GM12878 (cell line): ENCODE measurements at regions not wholly inside any gene's neighbourhood (a gene's known extent, or its start where the extent isn't known, plus 50 kb on each side); places are given as distances from the start of the nearest gene placed in this dataset.

Experiments used
- ATAC-seq: fragments of 200-7000 bp; cut with Tn5 transposase; 3 replicates; pipeline ENCODE4 v1.9.1; 2020; ENCODE audit warnings: mild to moderate bottlenecking, moderate library complexity
- BruUV-seq: library from RNA; stranded (reverse); fragments of 400-500 nt; replicated peaks from 2 replicates; lab custom pipeline; 2021; lab: Mats Ljungman, UMichigan
- CTCF ChIA-PET: fragments of 300-600 bp; sonication (Branson Sonifier 250); formaldehyde crosslinking; extraction: SDS; loops from one replicate; lab custom pipeline; 2021; ENCODE audit warnings: inconsistent platforms; lab: Yijun Ruan, JAX
- POLR2A ChIA-PET: fragments of 350-600 bp; formaldehyde crosslinking; extraction: SDS; loops from one replicate; lab custom pipeline; 2021; ENCODE audit warnings: inconsistent platforms; lab: Charles Lee
- RAD21 ChIA-PET: fragments of 300-600 bp; sonication (Branson Sonifier 250); formaldehyde crosslinking; loops from one replicate; lab custom pipeline; 2023; ENCODE audit warnings: antibody characterized with exemption; ENCODE audit not compliant: unreplicated experiment; lab: Charles Lee
- SMC1A ChIA-PET: fragments of 300-600 bp; sonication (Branson Sonifier 250); formaldehyde crosslinking; loops from one replicate; lab custom pipeline; 2023; ENCODE audit not compliant: unreplicated experiment, uncharacterized antibody; lab: Charles Lee
- DNase-seq: peaks from one replicate; pipeline ENCODE4 v3.0.0-alpha.2; 2011; ENCODE audit warnings: low read depth, low spot score
- FAIRE-seq: peaks from 3 replicates; lab custom pipeline; 2011; peaks lifted over from hg19 to GRCh38; lab: Jason Lieb, UNC
- H2AFZ ChIP-seq: 2 replicates; pipeline ENCODE4 v1.6.0; 2011; ENCODE audit warnings: low read depth, low read length, control low read depth; ENCODE audit not compliant: control insufficient read depth
- H3K27ac ChIP-seq: 2 replicates; pipeline ENCODE4 v1.5.1; 2011; ENCODE audit warnings: control low read depth; ENCODE audit not compliant: control insufficient read depth, insufficient read depth
- H3K27me3 ChIP-seq, 2 experiments: replicated peaks in 1 of 2; 2 replicates each; pipeline versions ENCODE4 v1.6.0 to v1.6.1; 2011; ENCODE audit warnings: low read length in 1 of 2; ENCODE audit not compliant: control insufficient read depth in 2 of 2, insufficient read depth in 2 of 2
- H3K36me3 ChIP-seq, 2 experiments: 2 replicates each; pipeline ENCODE4 v1.5.1; 2011; ENCODE audit warnings: low read length in 1 of 2; ENCODE audit not compliant: control insufficient read depth in 2 of 2, insufficient read depth in 2 of 2
- H3K4me1 ChIP-seq: 2 replicates; pipeline ENCODE4 v1.6.1; 2011; ENCODE audit warnings: mild to moderate bottlenecking, low read length, moderate library complexity, mixed read lengths; ENCODE audit not compliant: control insufficient read depth, insufficient read depth
- H3K4me2 ChIP-seq: 2 replicates; pipeline ENCODE4 v1.6.0; 2011; ENCODE audit warnings: control low read depth; ENCODE audit not compliant: control insufficient read depth, insufficient read depth
- H3K4me3 ChIP-seq: fragments of 200-600 bp; sonication (generic); 2 replicates; pipeline ENCODE4 v1.5.1; 2016
- H3K79me2 ChIP-seq: 2 replicates; pipeline ENCODE4 v1.6.0; 2011; ENCODE audit warnings: low read length; ENCODE audit not compliant: control insufficient read depth, insufficient read depth
- H3K9ac ChIP-seq: 2 replicates; pipeline ENCODE4 v1.8.0; 2011; ENCODE audit warnings: low read length, control low read depth, mixed read lengths; ENCODE audit not compliant: control insufficient read depth, insufficient read depth
- H3K9me3 ChIP-seq: replicated peaks from 3 replicates; pipeline ENCODE4 v1.5.1; 2011; ENCODE audit warnings: mild to moderate bottlenecking, low read length; ENCODE audit not compliant: control insufficient read depth, insufficient read depth
- H4K20me1 ChIP-seq: 2 replicates; pipeline ENCODE4 v1.6.0; 2011; ENCODE audit not compliant: control insufficient read depth, insufficient read depth
- ASH2L ChIP-seq: fragments of 300-600, 200-600 bp; sonication (generic); IDR thresholded peaks from 2 replicates; pipeline ENCODE4 v1.6.1; 2017; ENCODE audit warnings: low read depth, mild to moderate bottlenecking, borderline replicate concordance
- CBFB ChIP-seq: IDR thresholded peaks from 2 replicates; pipeline ENCODE4 v1.6.1; 2016; ENCODE audit warnings: antibody characterized with exemption, low read depth
- CEBPB ChIP-seq, 2 experiments: fragments of 150-350 bp in 1 of 2; IDR thresholded peaks; 2 replicates each; pipeline ENCODE4 v1.6.1; 2012 to 2014; ENCODE audit warnings: low read depth in 2 of 2, low read length in 2 of 2, borderline replicate concordance in 1 of 2, inconsistent platforms in 1 of 2
- ETV6 ChIP-seq, 2 experiments: fragments of 450-650 bp in 1 of 2; IDR thresholded peaks in 1 of 2; conservative IDR thresholded peaks in 1 of 2; 2 replicates each; pipeline ENCODE4 v1.6.1; 2014; ENCODE audit warnings: antibody characterized with exemption in 1 of 2, borderline replicate concordance in 1 of 2, low read depth in 1 of 2, mild to moderate bottlenecking in 1 of 2, moderate library complexity in 1 of 2
- MAX ChIP-seq: IDR thresholded peaks from 2 replicates; pipeline ENCODE4 v1.6.1; 2012; ENCODE audit warnings: low read depth, low read length, improper control_type of control experiment
- NFIC ChIP-seq: IDR thresholded peaks from 2 replicates; pipeline ENCODE4 v1.6.1; 2012; ENCODE audit warnings: low read depth, mild to moderate bottlenecking, inconsistent platforms, low read length, moderate library complexity
- RCOR1 ChIP-seq: conservative IDR thresholded peaks from 2 replicates; pipeline ENCODE4 v1.6.1; 2012; ENCODE audit warnings: low read depth, low read length, improper control_type of control experiment
- SMAD1 ChIP-seq: fragments of 450-650 bp; IDR thresholded peaks from 2 replicates; pipeline ENCODE4 v1.6.1; 2018; ENCODE audit warnings: mild to moderate bottlenecking, low read depth; ENCODE audit not compliant: partially characterized antibody
- SRF ChIP-seq, 2 experiments: IDR thresholded peaks; 2 replicates each; pipeline ENCODE4 v1.6.1; 2011; ENCODE audit warnings: low read depth in 2 of 2, low read length in 2 of 2, mild to moderate bottlenecking in 1 of 2, moderate library complexity in 1 of 2
- SUPT20H ChIP-seq: IDR thresholded peaks from 2 replicates; pipeline ENCODE4 v1.6.1; 2011; ENCODE audit warnings: low read depth, mild to moderate bottlenecking, low read length, moderate library complexity, borderline replicate concordance; ENCODE audit not compliant: control insufficient read depth
- TAF1 ChIP-seq: IDR thresholded peaks from 2 replicates; pipeline ENCODE4 v1.6.1; 2011; ENCODE audit warnings: mild to moderate bottlenecking, low read depth, low read length, borderline replicate concordance
- YBX1 ChIP-seq: fragments of 450-650 bp; IDR thresholded peaks from 2 replicates; pipeline ENCODE4 v1.6.1; 2016; ENCODE audit warnings: antibody characterized with exemption
- ZNF384 ChIP-seq: IDR thresholded peaks from 2 replicates; pipeline ENCODE4 v1.6.1; 2012; ENCODE audit warnings: low read depth, mild to moderate bottlenecking, low read length, improper control_type of control experiment, borderline replicate concordance
- ZSCAN29 ChIP-seq: fragments of 450-650 bp; IDR thresholded peaks from 2 replicates; pipeline ENCODE4 v1.6.1; 2017; ENCODE audit warnings: mild to moderate bottlenecking, moderate library complexity
- WGBS: methylation state at CpG from one replicate; pipeline ENCODE4 v1.1.6; 2016; ENCODE audit warnings: low lambda C conversion rate; ENCODE audit not compliant: insufficient replicate concordance, insufficient coverage; ENCODE audit errors: missing lambda C conversion rate; 5-methylcytosine and 5-hydroxymethylcytosine counted together
- in situ Hi-C: fragments of 300-500 bp; cut with MboI; formaldehyde crosslinking; loops from 9 replicates; pipeline ENCODE4 v1.14.3; 2018; ENCODE audit warnings: mixed read lengths
- intact Hi-C: fragments of 100-400 bp; cut with micrococcal nuclease; formaldehyde crosslinking; loops from one replicate; pipeline ENCODE4 v1.14.2; 2022; ENCODE audit not compliant: unreplicated experiment
- TF ChIP-seq, protein P1 (sequence below), 3 experiments: IDR thresholded peaks in 2 of 3; conservative IDR thresholded peaks in 1 of 3; 2 replicates each; pipeline ENCODE4 v1.5.1; 2011; ENCODE audit warnings: low read depth in 3 of 3, low read length in 3 of 3, mild to moderate bottlenecking in 3 of 3, control low read depth in 2 of 3, moderate library complexity in 2 of 3, inconsistent platforms in 1 of 3, mixed read lengths in 1 of 3; ENCODE audit not compliant: control insufficient read depth in 2 of 3, insufficient read depth in 1 of 3; ENCODE audit errors: extremely low read depth in 1 of 3
- TF ChIP-seq, protein P2 (sequence below): fragments of 450-650 bp; IDR thresholded peaks from 2 replicates; pipeline ENCODE4 v1.6.1; 2016; ENCODE audit warnings: mild to moderate bottlenecking, moderate library complexity, borderline replicate concordance

- CTCF ChIA-PET = no interaction called here
- no peak for TF ChIP-seq CBFB
- TF ChIP-seq SUPT20H = no peak
- TF ChIP-seq ETV6 (conservative IDR thresholded peaks at IDR 0.05 in 1 of 2, IDR thresholded peaks at IDR 0.05 in 1 of 2; ENCODE audit: borderline replicate concordance in 1 of 2, low read depth in 1 of 2) = no peak
- no peak for TF ChIP-seq MAX
- no peak for TF ChIP-seq TAF1
- no peak for TF ChIP-seq ZNF384
- TF ChIP-seq, protein P1, sequence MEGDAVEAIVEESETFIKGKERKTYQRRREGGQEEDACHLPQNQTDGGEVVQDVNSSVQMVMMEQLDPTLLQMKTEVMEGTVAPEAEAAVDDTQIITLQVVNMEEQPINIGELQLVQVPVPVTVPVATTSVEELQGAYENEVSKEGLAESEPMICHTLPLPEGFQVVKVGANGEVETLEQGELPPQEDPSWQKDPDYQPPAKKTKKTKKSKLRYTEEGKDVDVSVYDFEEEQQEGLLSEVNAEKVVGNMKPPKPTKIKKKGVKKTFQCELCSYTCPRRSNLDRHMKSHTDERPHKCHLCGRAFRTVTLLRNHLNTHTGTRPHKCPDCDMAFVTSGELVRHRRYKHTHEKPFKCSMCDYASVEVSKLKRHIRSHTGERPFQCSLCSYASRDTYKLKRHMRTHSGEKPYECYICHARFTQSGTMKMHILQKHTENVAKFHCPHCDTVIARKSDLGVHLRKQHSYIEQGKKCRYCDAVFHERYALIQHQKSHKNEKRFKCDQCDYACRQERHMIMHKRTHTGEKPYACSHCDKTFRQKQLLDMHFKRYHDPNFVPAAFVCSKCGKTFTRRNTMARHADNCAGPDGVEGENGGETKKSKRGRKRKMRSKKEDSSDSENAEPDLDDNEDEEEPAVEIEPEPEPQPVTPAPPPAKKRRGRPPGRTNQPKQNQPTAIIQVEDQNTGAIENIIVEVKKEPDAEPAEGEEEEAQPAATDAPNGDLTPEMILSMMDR (IDR thresholded peaks at IDR 0.05 in 2 of 3, conservative IDR thresholded peaks at IDR 0.05 in 1 of 3; ENCODE audit: control insufficient read depth in 2 of 3, extremely low read depth in 1 of 3, insufficient read depth in 1 of 3, low read depth in 3 of 3, low read length in 3 of 3) = no peak
- no peak for TF ChIP-seq CEBPB (IDR thresholded peaks at IDR 0.05; ENCODE audit: borderline replicate concordance in 1 of 2, low read depth in 2 of 2, low read length in 2 of 2)
- no peak for TF ChIP-seq SMAD1
- TF ChIP-seq ZSCAN29 = no peak
- TF ChIP-seq NFIC = no peak
- no peak for TF ChIP-seq ASH2L
- no peak for TF ChIP-seq SRF (IDR thresholded peaks at IDR 0.05; ENCODE audit: low read depth in 2 of 2, low read length in 2 of 2)
- TF ChIP-seq, protein P2, sequence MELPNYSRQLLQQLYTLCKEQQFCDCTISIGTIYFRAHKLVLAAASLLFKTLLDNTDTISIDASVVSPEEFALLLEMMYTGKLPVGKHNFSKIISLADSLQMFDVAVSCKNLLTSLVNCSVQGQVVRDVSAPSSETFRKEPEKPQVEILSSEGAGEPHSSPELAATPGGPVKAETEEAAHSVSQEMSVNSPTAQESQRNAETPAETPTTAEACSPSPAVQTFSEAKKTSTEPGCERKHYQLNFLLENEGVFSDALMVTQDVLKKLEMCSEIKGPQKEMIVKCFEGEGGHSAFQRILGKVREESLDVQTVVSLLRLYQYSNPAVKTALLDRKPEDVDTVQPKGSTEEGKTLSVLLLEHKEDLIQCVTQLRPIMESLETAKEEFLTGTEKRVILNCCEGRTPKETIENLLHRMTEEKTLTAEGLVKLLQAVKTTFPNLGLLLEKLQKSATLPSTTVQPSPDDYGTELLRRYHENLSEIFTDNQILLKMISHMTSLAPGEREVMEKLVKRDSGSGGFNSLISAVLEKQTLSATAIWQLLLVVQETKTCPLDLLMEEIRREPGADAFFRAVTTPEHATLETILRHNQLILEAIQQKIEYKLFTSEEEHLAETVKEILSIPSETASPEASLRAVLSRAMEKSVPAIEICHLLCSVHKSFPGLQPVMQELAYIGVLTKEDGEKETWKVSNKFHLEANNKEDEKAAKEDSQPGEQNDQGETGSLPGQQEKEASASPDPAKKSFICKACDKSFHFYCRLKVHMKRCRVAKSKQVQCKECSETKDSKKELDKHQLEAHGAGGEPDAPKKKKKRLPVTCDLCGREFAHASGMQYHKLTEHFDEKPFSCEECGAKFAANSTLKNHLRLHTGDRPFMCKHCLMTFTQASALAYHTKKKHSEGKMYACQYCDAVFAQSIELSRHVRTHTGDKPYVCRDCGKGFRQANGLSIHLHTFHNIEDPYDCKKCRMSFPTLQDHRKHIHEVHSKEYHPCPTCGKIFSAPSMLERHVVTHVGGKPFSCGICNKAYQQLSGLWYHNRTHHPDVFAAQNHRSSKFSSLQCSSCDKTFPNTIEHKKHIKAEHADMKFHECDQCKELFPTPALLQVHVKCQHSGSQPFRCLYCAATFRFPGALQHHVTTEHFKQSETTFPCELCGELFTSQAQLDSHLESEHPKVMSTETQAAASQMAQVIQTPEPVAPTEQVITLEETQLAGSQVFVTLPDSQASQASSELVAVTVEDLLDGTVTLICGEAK = no peak
- no peak for TF ChIP-seq RCOR1
- TF ChIP-seq YBX1 = no peak
- TF ChIP-seq, all 136 proteins: peak for 0
- 0% methylated on average over 3 of the region's 3 CpGs for WGBS
- DNase-seq (no peak), FAIRE-seq (no peak), ATAC-seq (no peak)
- no peaks in the 10 kb centered on the region for H3K9me3 ChIP-seq
- no peaks in the 10 kb centered on the region for H3K27me3 ChIP-seq
- ChIA-PET RAD21 (interaction anchor here (0.6 kb wide), 1 partner anchor 660 kb away, joined by 3 read pairs; no protein-coding TSS in a partner anchor), POLR2A (no interaction called here), SMC1A (interaction anchor here (0.6 kb wide), 1 partner anchor 220 kb away, joined by 3 read pairs; no protein-coding TSS in a partner anchor)
- H3K79me2 ChIP-seq = no peaks in the 10 kb centered on the region
- no peak overlapping the region for H2AFZ ChIP-seq
- in situ Hi-C loops = no loop called here
- no peaks in the 10 kb centered on the region for H3K4me1 ChIP-seq
- intact Hi-C loops = no loop called here
- H3K9ac ChIP-seq = no peak overlapping the region
- BruUV-seq = no TSS peak
- no peak overlapping the region for H3K4me3 ChIP-seq
- H3K36me3 ChIP-seq = no peaks in the 10 kb centered on the region
- H4K20me1 ChIP-seq = no peaks in the 10 kb centered on the region
- H3K27ac ChIP-seq = no peak overlapping the region
- no peak overlapping the region for H3K4me2 ChIP-seq
These were observed 344.7 kb downstream of the NEBL start for GRCh38 chr10:20552382-20552781.
